HCT116 (cell line): ENCODE measurements at regions not wholly inside any gene's neighbourhood (a gene's known extent, or its start where the extent isn't known, plus 50 kb on each side); places are given as distances from the start of the nearest gene placed in this dataset.

ENCODE experiments used
- ATAC-seq: fragments of 200-7000 bp; cut with Tn5 transposase; 2 replicates; pipeline ENCODE4 v1.9.1; 2020; ENCODE audit warnings: mild to moderate bottlenecking, moderate library complexity
- BruUV-seq: library from RNA; stranded (reverse); fragments of 400-500 nt; replicated peaks from 2 replicates; lab custom pipeline; 2021; lab: Mats Ljungman, UMichigan
- CTCF ChIA-PET: fragments of 300-600 bp; sonication (Branson Sonifier 250); formaldehyde crosslinking; loops from one replicate; lab custom pipeline; 2021; ENCODE audit warnings: antibody characterized with exemption; lab: Charles Lee
- POLR2A ChIA-PET: fragments of 300-600, 350-600 bp; sonication (Branson Sonifier 250); formaldehyde crosslinking; loops from one replicate; lab custom pipeline; 2021; ENCODE audit warnings: antibody characterized with exemption; lab: Charles Lee
- RAD21 ChIA-PET, 2 experiments: fragments of 300-600 bp; sonication (Branson Sonifier 250); formaldehyde crosslinking; loops; one replicate each; lab custom pipeline; 2023; ENCODE audit warnings: low total read pairs in 2 of 2; ENCODE audit not compliant: uncharacterized antibody in 2 of 2, unreplicated experiment in 2 of 2, low non-redundant PET in 1 of 2; lab: Charles Lee
- DNase-seq: peaks from one replicate; pipeline ENCODE4 v3.0.0-alpha.2; 2010; ENCODE audit warnings: low read depth, low spot score
- H2AFZ ChIP-seq: fragments of 200-600 bp; shearing (Covaris generic), sonication (generic); 2 replicates; pipeline ENCODE4 v1.6.1; 2017; ENCODE audit warnings: low read depth, mixed run types, mixed read lengths, antibody characterized with exemption, low read length; ENCODE audit not compliant: poor library complexity, severe bottlenecking
- H3K27ac ChIP-seq: 2 replicates; pipeline ENCODE4 v1.5.1; 2012; ENCODE audit warnings: low read depth, low read length
- H3K27me3 ChIP-seq: fragments of 200-600 bp; sonication (generic); 2 replicates; pipeline ENCODE4 v1.6.1; 2016; ENCODE audit warnings: mixed run types, low read length, mixed read lengths; ENCODE audit not compliant: insufficient read depth
- H3K36me3 ChIP-seq, 2 experiments: fragments of 200-500 bp in 1 of 2; fragments of 200-600 bp in 1 of 2; sonication (Bioruptor generic) in 1 of 2; sonication (generic) in 1 of 2; 2 replicates each; pipeline versions ENCODE4 v1.5.1 to v1.6.1; 2014 to 2016; ENCODE audit warnings: low read length in 2 of 2, inconsistent platforms in 1 of 2, mixed read lengths in 1 of 2, mixed run types in 1 of 2; ENCODE audit not compliant: insufficient read depth in 2 of 2, control insufficient read depth in 1 of 2
- H3K4me1 ChIP-seq, 2 experiments: fragments of 200-600 bp in 1 of 2; sonication (generic) in 1 of 2; 2 replicates each; pipeline versions ENCODE4 v1.5.1 to v1.6.1; 2012 to 2017; ENCODE audit warnings: low read length in 2 of 2, inconsistent platforms in 1 of 2, mild to moderate bottlenecking in 1 of 2, mixed read lengths in 1 of 2, mixed run types in 1 of 2, moderate library complexity in 1 of 2; ENCODE audit not compliant: insufficient read depth in 2 of 2, control insufficient read depth in 1 of 2
- H3K4me2 ChIP-seq: fragments of 200-600 bp; sonication (generic); 2 replicates; pipeline ENCODE4 v1.6.1; 2017; ENCODE audit warnings: mixed run types, low read length, mixed read lengths
- H3K4me3 ChIP-seq, 2 experiments: fragments of 200-600 bp in 1 of 2; sonication (generic) in 1 of 2; replicated peaks in 1 of 2; 2 replicates each; pipeline ENCODE4 v1.5.1; 2011 to 2016; ENCODE audit warnings: low read length in 2 of 2, control low read depth in 1 of 2, low read depth in 1 of 2, mild to moderate bottlenecking in 1 of 2, mixed read lengths in 1 of 2, mixed run types in 1 of 2
- H3K79me2 ChIP-seq: fragments of 200-600 bp; sonication (generic); 2 replicates; pipeline ENCODE4 v1.6.1; 2017; ENCODE audit warnings: mild to moderate bottlenecking, mixed run types, low read length, moderate library complexity, mixed read lengths; ENCODE audit not compliant: insufficient read depth
- H3K9ac ChIP-seq: fragments of 200-600 bp; sonication (generic); 2 replicates; pipeline ENCODE4 v1.6.1; 2016; ENCODE audit warnings: low read length, mixed read lengths
- H3K9me2 ChIP-seq: fragments of 200-600 bp; sonication (generic), shearing (Covaris generic); 2 replicates; pipeline ENCODE4 v1.6.1; 2017; ENCODE audit warnings: mixed run types, mild to moderate bottlenecking, moderate library complexity; ENCODE audit not compliant: insufficient read depth
- H3K9me3 ChIP-seq, 2 experiments: fragments of 200-500 bp in 1 of 2; fragments of 200-600 bp in 1 of 2; sonication (Bioruptor generic) in 1 of 2; sonication (generic) in 1 of 2; 2 replicates each; pipeline ENCODE4 v1.6.1; 2014 to 2017; ENCODE audit warnings: low read length in 2 of 2, mixed read lengths in 2 of 2, inconsistent platforms in 1 of 2, low read depth in 1 of 2, mild to moderate bottlenecking in 1 of 2, mixed run types in 1 of 2, moderate library complexity in 1 of 2; ENCODE audit not compliant: control insufficient read depth in 1 of 2, insufficient read depth in 1 of 2
- H4K20me1 ChIP-seq: fragments of 200-600 bp; sonication (generic), shearing (Covaris generic); 2 replicates; pipeline ENCODE4 v1.6.1; 2017; ENCODE audit warnings: mixed run types, mild to moderate bottlenecking, moderate library complexity; ENCODE audit not compliant: insufficient read depth
- EGR1 ChIP-seq: IDR thresholded peaks from 2 replicates; pipeline ENCODE4 v1.6.1; 2012; ENCODE audit warnings: low read depth
- JUND ChIP-seq: IDR thresholded peaks from 2 replicates; pipeline ENCODE4 v1.6.1; 2012
- POLR2A ChIP-seq: IDR thresholded peaks from 2 replicates; pipeline ENCODE4 v1.7.0; 2011; ENCODE audit warnings: borderline replicate concordance; ENCODE audit not compliant: insufficient read depth, insufficient read length; ENCODE audit errors: extremely low read depth
- YY1 ChIP-seq: IDR thresholded peaks from 2 replicates; pipeline ENCODE4 v1.6.1; 2011; ENCODE audit warnings: low read length, low read depth, moderate library complexity, mild to moderate bottlenecking; ENCODE audit not compliant: insufficient replicate concordance; ENCODE audit errors: extremely low read depth
- ZFX ChIP-seq: fragments of 450-650 bp; IDR thresholded peaks from 2 replicates; pipeline ENCODE4 v1.6.1; 2017
- intact Hi-C: fragments of 100-400 bp; cut with micrococcal nuclease; formaldehyde crosslinking; loops from 2 replicates; pipeline ENCODE4 v1.10.0; 2022
- TF ChIP-seq, protein P1 (sequence below): IDR thresholded peaks from 2 replicates; pipeline ENCODE4 v1.6.1; 2011; ENCODE audit warnings: mild to moderate bottlenecking, low read length, moderate library complexity; ENCODE audit not compliant: insufficient replicate concordance; ENCODE audit errors: extremely low read depth
- TF ChIP-seq, protein P2 (sequence below): IDR thresholded peaks from 2 replicates; pipeline ENCODE4 v1.6.1; 2012; ENCODE audit warnings: low read depth

DNA sequence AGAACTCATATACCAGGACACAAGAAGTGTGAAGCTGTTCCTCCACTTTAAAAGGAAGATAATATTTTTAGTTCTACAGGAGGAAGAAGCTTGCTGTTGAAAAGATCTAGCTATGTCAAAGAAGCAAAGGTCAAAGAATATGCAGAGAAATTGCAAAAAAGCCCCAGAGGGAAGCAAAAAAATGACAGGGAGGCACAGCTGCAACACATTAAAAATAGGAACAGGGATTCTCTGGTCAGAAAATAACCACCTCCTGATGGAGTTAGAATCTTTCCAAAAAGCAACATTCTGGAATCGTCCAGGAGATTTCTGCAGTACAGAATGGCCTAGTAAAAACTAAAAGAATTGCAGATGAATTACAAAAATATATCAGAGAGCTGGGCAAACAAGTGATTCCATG is 238.9 kb upstream of the PRMT6 start:
- ATAC-seq = no peak
- no peaks in the 10 kb centered on the region for H3K36me3 ChIP-seq
- no peak overlapping the region for H3K4me2 ChIP-seq
- no peaks in the 10 kb centered on the region for H3K79me2 ChIP-seq
- no peak overlapping the region for H3K9ac ChIP-seq
- H3K4me1 ChIP-seq = no peaks in the 10 kb centered on the region
- intact Hi-C loops = no loop called here
- H2AFZ ChIP-seq = no peak overlapping the region
- H3K27me3 ChIP-seq = no peaks in the 10 kb centered on the region
- H3K4me3 ChIP-seq = no peak overlapping the region
- RAD21 ChIA-PET = no interaction called here
- POLR2A ChIA-PET = no interaction called here
- H3K9me2 ChIP-seq = no peaks in the 10 kb centered on the region
- CTCF ChIA-PET = no interaction called here
- peaks cover 0 to 31% of the 10 kb centered on the region in 2 experiments; a peak in 2 of 4 replicates for H3K9me3 ChIP-seq
- no peaks in the 10 kb centered on the region for H4K20me1 ChIP-seq
- DNase-seq = no peak
- TF ChIP-seq EGR1 (no peak), POLR2A (no peak), ZFX (no peak), JUND (no peak), YY1 (no peak)
- TF ChIP-seq, protein P1, sequence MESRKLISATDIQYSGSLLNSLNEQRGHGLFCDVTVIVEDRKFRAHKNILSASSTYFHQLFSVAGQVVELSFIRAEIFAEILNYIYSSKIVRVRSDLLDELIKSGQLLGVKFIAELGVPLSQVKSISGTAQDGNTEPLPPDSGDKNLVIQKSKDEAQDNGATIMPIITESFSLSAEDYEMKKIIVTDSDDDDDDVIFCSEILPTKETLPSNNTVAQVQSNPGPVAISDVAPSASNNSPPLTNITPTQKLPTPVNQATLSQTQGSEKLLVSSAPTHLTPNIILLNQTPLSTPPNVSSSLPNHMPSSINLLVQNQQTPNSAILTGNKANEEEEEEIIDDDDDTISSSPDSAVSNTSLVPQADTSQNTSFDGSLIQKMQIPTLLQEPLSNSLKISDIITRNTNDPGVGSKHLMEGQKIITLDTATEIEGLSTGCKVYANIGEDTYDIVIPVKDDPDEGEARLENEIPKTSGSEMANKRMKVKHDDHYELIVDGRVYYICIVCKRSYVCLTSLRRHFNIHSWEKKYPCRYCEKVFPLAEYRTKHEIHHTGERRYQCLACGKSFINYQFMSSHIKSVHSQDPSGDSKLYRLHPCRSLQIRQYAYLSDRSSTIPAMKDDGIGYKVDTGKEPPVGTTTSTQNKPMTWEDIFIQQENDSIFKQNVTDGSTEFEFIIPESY = no peak
- TF ChIP-seq, protein P2, sequence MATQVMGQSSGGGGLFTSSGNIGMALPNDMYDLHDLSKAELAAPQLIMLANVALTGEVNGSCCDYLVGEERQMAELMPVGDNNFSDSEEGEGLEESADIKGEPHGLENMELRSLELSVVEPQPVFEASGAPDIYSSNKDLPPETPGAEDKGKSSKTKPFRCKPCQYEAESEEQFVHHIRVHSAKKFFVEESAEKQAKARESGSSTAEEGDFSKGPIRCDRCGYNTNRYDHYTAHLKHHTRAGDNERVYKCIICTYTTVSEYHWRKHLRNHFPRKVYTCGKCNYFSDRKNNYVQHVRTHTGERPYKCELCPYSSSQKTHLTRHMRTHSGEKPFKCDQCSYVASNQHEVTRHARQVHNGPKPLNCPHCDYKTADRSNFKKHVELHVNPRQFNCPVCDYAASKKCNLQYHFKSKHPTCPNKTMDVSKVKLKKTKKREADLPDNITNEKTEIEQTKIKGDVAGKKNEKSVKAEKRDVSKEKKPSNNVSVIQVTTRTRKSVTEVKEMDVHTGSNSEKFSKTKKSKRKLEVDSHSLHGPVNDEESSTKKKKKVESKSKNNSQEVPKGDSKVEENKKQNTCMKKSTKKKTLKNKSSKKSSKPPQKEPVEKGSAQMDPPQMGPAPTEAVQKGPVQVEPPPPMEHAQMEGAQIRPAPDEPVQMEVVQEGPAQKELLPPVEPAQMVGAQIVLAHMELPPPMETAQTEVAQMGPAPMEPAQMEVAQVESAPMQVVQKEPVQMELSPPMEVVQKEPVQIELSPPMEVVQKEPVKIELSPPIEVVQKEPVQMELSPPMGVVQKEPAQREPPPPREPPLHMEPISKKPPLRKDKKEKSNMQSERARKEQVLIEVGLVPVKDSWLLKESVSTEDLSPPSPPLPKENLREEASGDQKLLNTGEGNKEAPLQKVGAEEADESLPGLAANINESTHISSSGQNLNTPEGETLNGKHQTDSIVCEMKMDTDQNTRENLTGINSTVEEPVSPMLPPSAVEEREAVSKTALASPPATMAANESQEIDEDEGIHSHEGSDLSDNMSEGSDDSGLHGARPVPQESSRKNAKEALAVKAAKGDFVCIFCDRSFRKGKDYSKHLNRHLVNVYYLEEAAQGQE = no peak
- BruUV-seq = no TSS peak
- H3K27ac ChIP-seq = no peak overlapping the region
